OCI-LY1 (cell line): ENCODE measurements at regions not wholly inside any gene's neighbourhood (a gene's known extent, or its start where the extent isn't known, plus 50 kb on each side); places are given as distances from the start of the nearest gene placed in this dataset.

Source experiments
- H2AFZ ChIP-seq: fragments of 200-600 bp; sonication (generic), shearing (Covaris generic); 2 replicates; pipeline ENCODE4 v1.6.0; 2014; ENCODE audit warnings: antibody characterized with exemption, mild to moderate bottlenecking, low read length
- H3F3A ChIP-seq: fragments of 200-600 bp; sonication (generic), shearing (Covaris generic); 2 replicates; pipeline ENCODE4 v1.6.0; 2014; ENCODE audit warnings: mild to moderate bottlenecking, antibody characterized with exemption, low read length, moderate library complexity; ENCODE audit not compliant: insufficient read depth
- H3K27ac ChIP-seq: fragments of 200-600 bp; sonication (generic); 2 replicates; pipeline ENCODE4 v1.5.1; 2014; ENCODE audit warnings: low read length, mixed run types, mild to moderate bottlenecking, low read depth; ENCODE audit not compliant: poor library complexity, severe bottlenecking
- H3K27me3 ChIP-seq: fragments of 200-600 bp; sonication (generic); 2 replicates; pipeline ENCODE4 v1.6.0; 2014; ENCODE audit warnings: antibody characterized with exemption, mild to moderate bottlenecking, low read length, moderate library complexity; ENCODE audit not compliant: insufficient read depth
- H3K36me3 ChIP-seq: fragments of 200-600 bp; sonication (generic); 2 replicates; pipeline ENCODE4 v1.6.1; 2014; ENCODE audit warnings: mild to moderate bottlenecking, antibody characterized with exemption, low read length, moderate library complexity, mixed read lengths; ENCODE audit not compliant: insufficient read depth
- H3K4me1 ChIP-seq: fragments of 200-600 bp; sonication (generic); 2 replicates; pipeline ENCODE4 v1.5.1; 2014; ENCODE audit warnings: mild to moderate bottlenecking, low read length, moderate library complexity; ENCODE audit not compliant: insufficient read depth, severe bottlenecking
- H3K4me2 ChIP-seq: fragments of 200-600 bp; sonication (generic), shearing (Covaris generic); 2 replicates; pipeline ENCODE4 v1.6.1; 2014; ENCODE audit warnings: low read length
- H3K4me3 ChIP-seq: fragments of 200-600 bp; sonication (generic); 2 replicates; pipeline ENCODE4 v1.5.1; 2014; ENCODE audit warnings: low read length, low read depth, mild to moderate bottlenecking, mixed read lengths; ENCODE audit not compliant: poor library complexity, severe bottlenecking
- H3K79me2 ChIP-seq: fragments of 200-600 bp; shearing (Covaris generic); 2 replicates; pipeline ENCODE4 v1.6.1; 2016; ENCODE audit warnings: mixed run types, low read length, mixed read lengths; ENCODE audit not compliant: insufficient read depth
- H3K9ac ChIP-seq: fragments of 200-600 bp; sonication (generic), shearing (Covaris generic); 2 replicates; pipeline ENCODE4 v1.6.1; 2014; ENCODE audit warnings: mild to moderate bottlenecking, low read length, mixed read lengths
- H3K9me2 ChIP-seq: fragments of 200-600 bp; sonication (generic), shearing (Covaris generic); 2 replicates; pipeline ENCODE4 v1.6.1; 2014; ENCODE audit warnings: low read depth, mild to moderate bottlenecking, low read length, mixed read lengths
- H3K9me3 ChIP-seq: fragments of 200-600 bp; shearing (Covaris generic); 2 replicates; pipeline ENCODE4 v1.6.1; 2014; ENCODE audit warnings: low read length, mixed read lengths
- H4K20me1 ChIP-seq: fragments of 200-600 bp; sonication (generic), shearing (Covaris generic); 2 replicates; pipeline ENCODE4 v1.6.0; 2016; ENCODE audit warnings: mild to moderate bottlenecking, low read length; ENCODE audit not compliant: insufficient read depth
- CTCF ChIP-seq: fragments of 200-600 bp; sonication (generic), shearing (Covaris generic); IDR thresholded peaks from 2 replicates; pipeline ENCODE4 v1.5.1; 2017; ENCODE audit warnings: mild to moderate bottlenecking, antibody characterized with exemption, low read length, moderate library complexity, mixed read lengths
- EZH2 ChIP-seq: fragments of 200-600 bp; sonication (generic), shearing (Covaris generic); IDR thresholded peaks from 2 replicates; pipeline ENCODE4 v1.8.0; 2017; ENCODE audit warnings: borderline replicate concordance, mixed run types, mild to moderate bottlenecking, antibody characterized with exemption, low read length, moderate library complexity, mixed read lengths

DNA sequence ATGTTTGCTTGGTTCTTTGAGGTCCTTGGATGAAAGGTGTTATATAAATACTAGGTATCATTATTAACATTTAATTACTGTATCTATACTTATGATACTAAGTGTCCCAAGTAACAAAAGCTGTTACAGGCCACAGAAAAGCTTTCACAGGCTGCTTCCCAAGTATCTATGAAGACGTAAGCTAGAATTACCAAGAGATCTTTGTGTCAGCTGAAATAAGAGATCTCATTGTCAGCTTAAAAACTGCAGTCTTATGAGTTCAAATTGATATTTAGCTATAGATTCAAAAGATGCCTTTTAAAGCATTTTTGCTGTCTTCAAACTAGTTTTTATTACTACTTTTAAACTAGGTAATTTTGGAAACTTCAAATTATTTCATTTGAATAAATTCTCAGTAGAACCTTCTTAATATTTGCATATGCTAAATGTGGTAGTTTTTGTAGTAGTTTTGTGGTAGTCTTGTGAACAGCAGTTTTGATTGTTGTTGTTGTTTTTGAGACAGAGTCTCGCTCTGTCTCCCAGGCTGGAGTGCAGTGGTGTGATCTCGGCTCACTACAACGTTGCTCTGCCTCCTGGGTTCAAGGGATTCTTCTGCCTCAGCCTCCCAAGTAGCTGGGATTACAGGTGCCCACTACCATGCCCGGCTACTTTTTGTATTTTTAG, 170.0 kb upstream of the RPL34 start:
- no peaks in the 10 kb centered on the region for H3K9me3 ChIP-seq
- H3K9me2 ChIP-seq: no peaks in the 10 kb centered on the region
- H3K27ac ChIP-seq: no peak overlapping the region
- H4K20me1 ChIP-seq: no peaks in the 10 kb centered on the region
- H3K36me3 ChIP-seq: no peaks in the 10 kb centered on the region
- no peaks in the 10 kb centered on the region; the same call in 1 of the 2 replicates for H3K27me3 ChIP-seq
- no peaks in the 10 kb centered on the region for H3K4me1 ChIP-seq
- no peak overlapping the region for H3K9ac ChIP-seq
- no peaks in the 10 kb centered on the region for H3K79me2 ChIP-seq
- H3K4me3 ChIP-seq: no peak overlapping the region
- no peak overlapping the region for H3K4me2 ChIP-seq
- H2AFZ ChIP-seq: no peak overlapping the region
- TF ChIP-seq EZH2: no peak
- TF ChIP-seq CTCF: no peak
- H3F3A ChIP-seq: no peaks in the 10 kb centered on the region

GRCh38 chr4:108449129-108449528, 171.2 kb upstream of the RPL34 start:
- H3K36me3 ChIP-seq: no peaks in the 10 kb centered on the region
- no peaks in the 10 kb centered on the region for H3K4me1 ChIP-seq
- H4K20me1 ChIP-seq: no peaks in the 10 kb centered on the region
- H3K4me3 ChIP-seq: no peak overlapping the region
- no peak for TF ChIP-seq EZH2
- TF ChIP-seq CTCF: no peak
- H3K79me2 ChIP-seq: no peaks in the 10 kb centered on the region
- H3K27ac ChIP-seq: no peak overlapping the region
- no peaks in the 10 kb centered on the region for H3K9me3 ChIP-seq
- no peaks in the 10 kb centered on the region for H3K9me2 ChIP-seq
- no peak overlapping the region for H3K9ac ChIP-seq
- no peak overlapping the region for H2AFZ ChIP-seq
- H3K4me2 ChIP-seq: no peak overlapping the region
- H3K27me3 ChIP-seq: no peaks in the 10 kb centered on the region; the same call in 1 of the 2 replicates
- no peaks in the 10 kb centered on the region for H3F3A ChIP-seq

DNA sequence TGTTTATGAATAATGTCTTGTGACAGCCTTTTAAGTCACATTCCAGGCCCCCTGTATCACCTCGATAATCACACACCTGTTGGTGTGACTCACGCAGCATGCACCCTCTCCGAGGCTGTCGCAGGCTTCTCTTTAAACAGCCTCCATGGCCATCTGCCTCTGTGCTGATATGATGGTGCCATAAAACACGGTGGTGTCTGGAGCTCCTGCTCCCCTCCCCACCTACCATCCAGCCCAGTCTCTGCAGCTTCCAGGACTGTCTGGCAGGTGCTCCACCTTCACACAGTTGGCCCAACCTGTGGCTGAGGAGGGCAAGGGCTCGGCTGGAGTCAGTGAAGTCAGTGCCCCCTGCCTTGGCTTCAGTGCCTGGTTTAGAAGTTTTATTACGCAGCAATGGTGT, 173.8 kb upstream of the RPL34 start:
- no peaks in the 10 kb centered on the region for H3K79me2 ChIP-seq
- no peak overlapping the region for H3K4me2 ChIP-seq
- H3K9me3 ChIP-seq: no peaks in the 10 kb centered on the region
- no peak overlapping the region for H3K9ac ChIP-seq
- H4K20me1 ChIP-seq: no peaks in the 10 kb centered on the region
- TF ChIP-seq CTCF: no peak
- no peak for TF ChIP-seq EZH2
- H3K36me3 ChIP-seq: no peaks in the 10 kb centered on the region
- H3F3A ChIP-seq: no peaks in the 10 kb centered on the region
- H2AFZ ChIP-seq: no peak overlapping the region
- H3K4me3 ChIP-seq: no peak overlapping the region
- H3K4me1 ChIP-seq: no peaks in the 10 kb centered on the region
- H3K9me2 ChIP-seq: no peaks in the 10 kb centered on the region
- no peaks in the 10 kb centered on the region for H3K27me3 ChIP-seq
- no peak overlapping the region for H3K27ac ChIP-seq
